Common myeloid progenitor, CD34-positive (primary cell): ENCODE measurements at regions not wholly inside any gene's neighbourhood (a gene's known extent, or its start where the extent isn't known, plus 50 kb on each side); places are given as distances from the start of the nearest gene placed in this dataset.

ENCODE experiments used
- CTCF ChIA-PET: fragments of 350-600 bp; sonication (Branson Sonifier 250); formaldehyde crosslinking; loops from one replicate; lab custom pipeline; 2021; ENCODE audit warnings: antibody characterized with exemption; lab: Charles Lee
- POLR2A ChIA-PET: fragments of 350-600 bp; sonication (Branson Sonifier 250); formaldehyde crosslinking; loops from one replicate; lab custom pipeline; 2021; ENCODE audit warnings: antibody characterized with exemption; lab: Charles Lee
- DNase-seq, 3 donors: peaks; one replicate each; pipeline versions ENCODE4 v3.0.0 to v3.0.0-alpha.2; 2013
- H3K27ac ChIP-seq, 2 experiments: 1 replicate in 1 of 2; 2 replicates in 1 of 2; pipeline ENCODE4 v1.7.0; 2013; ENCODE audit warnings: inconsistent platforms in 2 of 2, low read length in 2 of 2, mild to moderate bottlenecking in 2 of 2, low read depth in 1 of 2, moderate library complexity in 1 of 2; ENCODE audit not compliant: severe bottlenecking in 2 of 2, insufficient read depth in 1 of 2, poor library complexity in 1 of 2
- H3K27me3 ChIP-seq, 5 experiments: replicated peaks in 2 of 5; 1 replicate in 3 of 5; 2 replicates in 2 of 5; pipeline versions ENCODE4 v1.6.1 to v1.7.0; 2013; ENCODE audit warnings: low read length in 4 of 5, mild to moderate bottlenecking in 2 of 5, moderate library complexity in 2 of 5, inconsistent platforms in 1 of 5; ENCODE audit not compliant: insufficient read depth in 5 of 5, control insufficient read depth in 4 of 5
- H3K36me3 ChIP-seq, 4 experiments: 1 replicate in 2 of 4; 2 replicates in 2 of 4; pipeline versions ENCODE4 v1.6.1 to v1.7.0; 2013; ENCODE audit warnings: low read length in 3 of 4, control low read depth in 1 of 4, mild to moderate bottlenecking in 1 of 4; ENCODE audit not compliant: control insufficient read depth in 4 of 4, insufficient read depth in 4 of 4
- H3K4me1 ChIP-seq, 4 experiments: 1 replicate in 3 of 4; 2 replicates in 1 of 4; pipeline versions ENCODE4 v1.6.1 to v1.7.1; 2013; ENCODE audit warnings: low read length in 3 of 4, mild to moderate bottlenecking in 3 of 4, control low read depth in 1 of 4, inconsistent platforms in 1 of 4, moderate library complexity in 1 of 4; ENCODE audit not compliant: control insufficient read depth in 4 of 4, insufficient read depth in 4 of 4; ENCODE audit errors: control extremely low read depth in 1 of 4
- H3K4me3 ChIP-seq, 7 experiments: 1 replicate in 4 of 7; 2 replicates in 3 of 7; pipeline versions ENCODE4 v1.5.1 to v1.7.0; 2013; ENCODE audit warnings: mild to moderate bottlenecking in 7 of 7, low read length in 6 of 7, moderate library complexity in 6 of 7, inconsistent platforms in 2 of 7, low read depth in 2 of 7, control low read depth in 1 of 7; ENCODE audit not compliant: insufficient read depth in 4 of 7, control insufficient read depth in 1 of 7; ENCODE audit errors: extremely low read depth in 1 of 7
- H3K9me3 ChIP-seq, 5 experiments: 1 replicate in 4 of 5; 2 replicates in 1 of 5; pipeline versions ENCODE4 v1.6.1 to v1.7.1; 2013; ENCODE audit warnings: low read length in 4 of 5, mild to moderate bottlenecking in 2 of 5, inconsistent platforms in 1 of 5, low read depth in 1 of 5, moderate library complexity in 1 of 5; ENCODE audit not compliant: control insufficient read depth in 4 of 5, insufficient read depth in 2 of 5; ENCODE audit errors: control extremely low read depth in 1 of 5
- WGBS: methylation state at CpG from one replicate; pipeline ENCODE4 v1.1.5; 2013; ENCODE audit not compliant: insufficient coverage; 5-methylcytosine and 5-hydroxymethylcytosine counted together

- ChIA-PET POLR2A (no interaction called here), CTCF (interaction anchor here (0.6 kb wide), 1 partner anchor 622 kb away, joined by 3 read pairs; no protein-coding TSS in a partner anchor)
- peak in 2 of 3 donors; percentile 10 to 35 for DNase-seq
These were observed 94.9 kb upstream of the AADACL2 start for GRCh38 chr3:151638555-151639417.

DNA sequence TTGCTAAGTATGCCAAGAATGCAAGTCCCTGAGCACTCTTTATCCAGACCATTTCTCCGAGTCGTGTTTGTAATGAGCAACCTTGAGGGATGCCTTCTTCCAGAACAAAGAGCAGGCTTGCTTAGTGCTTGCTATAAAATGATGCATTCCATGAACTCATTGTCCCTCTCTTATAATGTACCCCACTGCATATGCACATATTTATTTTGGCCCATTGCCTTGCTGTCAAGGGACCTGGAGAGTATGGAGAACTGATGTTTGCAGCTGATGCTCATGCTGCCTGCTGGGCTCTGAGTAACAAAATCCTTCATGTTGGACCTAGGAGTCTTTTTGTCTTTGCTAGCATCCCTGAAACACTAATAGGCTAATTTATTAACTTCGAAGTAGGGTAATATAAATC is 97.8 kb upstream of the AADACL2 start:
- H3K4me3 ChIP-seq: no peak overlapping the region
- ChIA-PET POLR2A (no interaction called here), CTCF (no interaction called here)
- 100% methylated on average over 2 of the region's 3 CpGs for WGBS
- H3K27me3 ChIP-seq: no peaks in the 10 kb centered on the region
- H3K36me3 ChIP-seq: no peaks in the 10 kb centered on the region
- DNase-seq: no peak
- H3K4me1 ChIP-seq: no peaks in the 10 kb centered on the region
- H3K27ac ChIP-seq: no peak overlapping the region
- no peaks in the 10 kb centered on the region for H3K9me3 ChIP-seq

More at GRCh38 chr3:151638555-151639417, 94.9 kb upstream of the AADACL2 start:
- no peaks in the 10 kb centered on the region for H3K27me3 ChIP-seq
- H3K9me3 ChIP-seq: no peaks in the 10 kb centered on the region
- no peak overlapping the region for H3K4me3 ChIP-seq
- 88% methylated on average over 3 of the region's 4 CpGs for WGBS
- no peaks in the 10 kb centered on the region for H3K36me3 ChIP-seq
- H3K27ac ChIP-seq: no peak overlapping the region
- H3K4me1 ChIP-seq: no peaks in the 10 kb centered on the region

DNA sequence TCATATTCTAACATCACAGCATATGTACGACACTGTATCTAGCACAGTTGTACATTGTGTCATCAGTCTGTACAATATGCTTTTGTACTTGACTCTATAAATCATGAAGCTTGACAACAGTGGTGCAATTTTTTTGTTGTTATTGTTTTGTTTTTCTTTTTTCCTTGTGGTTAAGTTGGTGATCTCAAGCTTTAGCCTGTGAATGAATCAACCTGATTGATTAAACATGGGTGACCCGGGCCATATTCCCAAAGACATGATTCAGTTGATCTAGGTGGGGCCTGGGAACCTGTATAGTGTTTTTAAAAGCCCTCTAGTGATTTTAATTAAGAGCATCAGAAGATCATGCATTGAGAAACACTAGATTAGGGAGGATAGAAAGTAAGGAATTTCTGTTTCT is 101.8 kb upstream of the AADACL2 start:
- no peak for DNase-seq
- no peak overlapping the region for H3K4me3 ChIP-seq
- WGBS: 80% methylated on average over 1 of the region's 2 CpGs
- no peaks in the 10 kb centered on the region for H3K27me3 ChIP-seq
- ChIA-PET CTCF (interaction anchor here (1.3 kb wide), 1 partner anchor 19 kb away, joined by 3 read pairs; no protein-coding TSS in a partner anchor), POLR2A (no interaction called here)
- peaks cover 0 to 3% (median 0%) of the 10 kb centered on the region in 5 experiments for H3K9me3 ChIP-seq
- no peak overlapping the region for H3K27ac ChIP-seq
- H3K4me1 ChIP-seq: no peaks in the 10 kb centered on the region
- H3K36me3 ChIP-seq: no peaks in the 10 kb centered on the region

- ChIA-PET CTCF (interaction anchor here (0.7 to 1.3 kb wide), 2 partner anchors 18 to 281 kb away, joined by 3 read pairs; no protein-coding TSS in a partner anchor), POLR2A (no interaction called here)
- no peak overlapping the region for H3K27ac ChIP-seq
- no peak for DNase-seq
- peaks cover 0 to 3% (median 0%) of the 10 kb centered on the region in 5 experiments for H3K9me3 ChIP-seq
- H3K4me3 ChIP-seq: no peak overlapping the region
- H3K27me3 ChIP-seq: no peaks in the 10 kb centered on the region
- H3K36me3 ChIP-seq: no peaks in the 10 kb centered on the region
- no CpG with 5 or more reads among the region's 1 CpG for WGBS
- no peaks in the 10 kb centered on the region for H3K4me1 ChIP-seq
These were observed 102.7 kb upstream of the AADACL2 start for GRCh38 chr3:151630938-151631441.

GRCh38 chr3:151630035-151630434 is 103.7 kb upstream of the AADACL2 start:
- DNase-seq: no peak
- ChIA-PET POLR2A (no interaction called here), CTCF (interaction anchor here (0.7 kb wide), 1 partner anchor 282 kb away, joined by 3 read pairs; no protein-coding TSS in a partner anchor)
- Histone ChIP-seq H3K9me3 (peaks cover 0 to 3% (median 0%) of the 10 kb centered on the region in 5 experiments), H3K27ac (no peak overlapping the region), H3K36me3 (no peaks in the 10 kb centered on the region), H3K4me3 (no peak overlapping the region), H3K4me1 (no peaks in the 10 kb centered on the region), H3K27me3 (no peaks in the 10 kb centered on the region)
- 100% methylated on average over 1 of the region's 3 CpGs for WGBS

- POLR2A ChIA-PET: no interaction called here
- Histone ChIP-seq H3K27me3 (no peaks in the 10 kb centered on the region), H3K4me3 (no peak overlapping the region), H3K4me1 (no peaks in the 10 kb centered on the region), H3K9me3 (peaks cover 0 to 3% (median 0%) of the 10 kb centered on the region in 5 experiments), H3K27ac (no peak overlapping the region), H3K36me3 (no peaks in the 10 kb centered on the region)
- no CpG with 5 or more reads among the region's 1 CpG for WGBS
- CTCF ChIA-PET: no interaction called here
- no peak for DNase-seq
These were observed 108.1 kb upstream of the AADACL2 start for GRCh38 chr3:151625586-151625985.

- CTCF ChIA-PET: no interaction called here
These were observed 108.6 kb upstream of the AADACL2 start for GRCh38 chr3:151625086-151625485.

More at GRCh38 chr3:151625086-151625485, 108.6 kb upstream of the AADACL2 start:
- Histone ChIP-seq H3K4me3 (no peak overlapping the region), H3K4me1 (peaks cover 0 to 4% (median 2%) of the 10 kb centered on the region in 4 experiments), H3K27ac (no peak overlapping the region), H3K9me3 (peaks cover 0 to 3% (median 0%) of the 10 kb centered on the region in 5 experiments), H3K36me3 (no peaks in the 10 kb centered on the region), H3K27me3 (no peaks in the 10 kb centered on the region)
- POLR2A ChIA-PET: no interaction called here
- WGBS: 100% methylated on average over 1 of the region's 3 CpGs
- DNase-seq: no peak
